Gastroesophageal sphincter (tissue), 3 donors: ENCODE measurements at regions not wholly inside any gene's neighbourhood (a gene's known extent, or its start where the extent isn't known, plus 50 kb on each side); places are given as distances from the start of the nearest gene placed in this dataset.

Experiments used
- EP300 ChIP-seq: sonication (generic); formaldehyde crosslinking; IDR thresholded peaks from one replicate; pipeline ENCODE4 v1.6.1; 2017; ENCODE audit warnings: antibody characterized with exemption, mild to moderate bottlenecking
- POLR2AphosphoS5 ChIP-seq: sonication (generic); formaldehyde crosslinking; IDR thresholded peaks from one replicate; pipeline ENCODE4 v1.6.1; 2017; ENCODE audit warnings: antibody characterized with exemption
- TF ChIP-seq, protein P1 (sequence below), 4 experiments: fragments of 200-600 bp in 2 of 4; fragments of 450-650 bp in 2 of 4; sonication (generic) in 1 of 4; IDR thresholded peaks; one replicate each; pipeline ENCODE4 v1.5.1; 2017 to 2019; ENCODE audit warnings: antibody characterized with exemption in 4 of 4, mild to moderate bottlenecking in 2 of 4, moderate library complexity in 2 of 4

- TF ChIP-seq, protein P1, sequence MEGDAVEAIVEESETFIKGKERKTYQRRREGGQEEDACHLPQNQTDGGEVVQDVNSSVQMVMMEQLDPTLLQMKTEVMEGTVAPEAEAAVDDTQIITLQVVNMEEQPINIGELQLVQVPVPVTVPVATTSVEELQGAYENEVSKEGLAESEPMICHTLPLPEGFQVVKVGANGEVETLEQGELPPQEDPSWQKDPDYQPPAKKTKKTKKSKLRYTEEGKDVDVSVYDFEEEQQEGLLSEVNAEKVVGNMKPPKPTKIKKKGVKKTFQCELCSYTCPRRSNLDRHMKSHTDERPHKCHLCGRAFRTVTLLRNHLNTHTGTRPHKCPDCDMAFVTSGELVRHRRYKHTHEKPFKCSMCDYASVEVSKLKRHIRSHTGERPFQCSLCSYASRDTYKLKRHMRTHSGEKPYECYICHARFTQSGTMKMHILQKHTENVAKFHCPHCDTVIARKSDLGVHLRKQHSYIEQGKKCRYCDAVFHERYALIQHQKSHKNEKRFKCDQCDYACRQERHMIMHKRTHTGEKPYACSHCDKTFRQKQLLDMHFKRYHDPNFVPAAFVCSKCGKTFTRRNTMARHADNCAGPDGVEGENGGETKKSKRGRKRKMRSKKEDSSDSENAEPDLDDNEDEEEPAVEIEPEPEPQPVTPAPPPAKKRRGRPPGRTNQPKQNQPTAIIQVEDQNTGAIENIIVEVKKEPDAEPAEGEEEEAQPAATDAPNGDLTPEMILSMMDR (IDR thresholded peaks at IDR 0.05) = no peak
- TF ChIP-seq EP300 (no peak), POLR2AphosphoS5 (no peak)
These were observed 341.8 kb downstream of the C12orf50 start for GRCh38 chr12:87687362-87687761.
